ENCODE measurements at regions not wholly inside any gene's neighbourhood (a gene's known extent, or its start where the extent isn't known, plus 50 kb on each side); places are given as distances from the start of the nearest gene placed in this dataset.

- TF ChIP-seq BACH1 (IDR thresholded peaks at IDR 0.05; ENCODE audit: borderline replicate concordance) (no peak), CEBPZ (IDR thresholded peaks at IDR 0.05; ENCODE audit: low read depth, low read length) (no peak), NRF1 (conservative IDR thresholded peaks at IDR 0.05; ENCODE audit: low read depth, low read length) (no peak), POU2F2 (IDR thresholded peaks at IDR 0.05; ENCODE audit: borderline replicate concordance, low read depth, low read length) (no peak), FOXM1 (IDR thresholded peaks at IDR 0.05; ENCODE audit: low read depth, low read length) (no peak), STAT3 (IDR thresholded peaks at IDR 0.05; ENCODE audit: low read depth, low read length) (no peak), IKZF1 (conservative IDR thresholded peaks at IDR 0.05) (no peak), PBX3 (IDR thresholded peaks at IDR 0.05; ENCODE audit: insufficient replicate concordance, low read depth, low read length) (no peak)
Measured at GRCh38 chr7:79951415-79951814, 183.2 kb upstream of the GNAI1 start (continued).

GRCh38 chr7:79949778-79950177 is 184.9 kb upstream of the GNAI1 start:
- H2AFZ ChIP-seq (ENCODE audit: control insufficient read depth, low read depth, low read length) = no peak overlapping the region
- FAIRE-seq (no peak), DNase-seq (ENCODE audit: low read depth, low spot score) (no peak), ATAC-seq (no peak)
- ChIA-PET RAD21 (ENCODE audit: unreplicated experiment) (interaction anchor here (0.6 kb wide), 1 partner anchor 101 kb away, joined by 3 read pairs; no protein-coding TSS in a partner anchor), POLR2A (no interaction called here), CTCF (no interaction called here), SMC1A (ENCODE audit: uncharacterized antibody, unreplicated experiment) (no interaction called here)
- H3K4me3 ChIP-seq = no peak overlapping the region
- intact Hi-C loops (cut with micrococcal nuclease; ENCODE audit: unreplicated experiment) (no loop called here), in situ Hi-C loops (cut with MboI) (no loop called here)
- no peaks in the 10 kb centered on the region for H3K4me1 ChIP-seq (ENCODE audit: control insufficient read depth, insufficient read depth, low read length)
- H3K27me3 ChIP-seq (replicated peaks in 1 of 2; ENCODE audit: control insufficient read depth in 2 of 2, insufficient read depth in 2 of 2, low read length in 1 of 2) = no peaks in the 10 kb centered on the region
- no peak overlapping the region for H3K9ac ChIP-seq (ENCODE audit: control insufficient read depth, insufficient read depth, low read length)
- WGBS (ENCODE audit: insufficient coverage, insufficient replicate concordance, low lambda C conversion rate, missing lambda C conversion rate) = 27% methylated on average over 3 of the region's 3 CpGs
- no peaks in the 10 kb centered on the region for H3K36me3 ChIP-seq (ENCODE audit: control insufficient read depth in 2 of 2, insufficient read depth in 2 of 2, low read length in 1 of 2)
- TF ChIP-seq EZH2 (IDR thresholded peaks at IDR 0.05; ENCODE audit: borderline replicate concordance, control insufficient read depth, low read depth, low read length) (no peak), ZBTB33 (IDR thresholded peaks at IDR 0.05) (no peak), E2F4 (IDR thresholded peaks at IDR 0.05; ENCODE audit: low read depth, low read length) (no peak), BHLHE40 (IDR thresholded peaks at IDR 0.05; ENCODE audit: borderline replicate concordance in 1 of 2, low read depth in 2 of 2, low read length in 1 of 2) (no peak), ZNF622 (IDR thresholded peaks at IDR 0.05) (no peak), KLF5 (IDR thresholded peaks at IDR 0.05; ENCODE audit: partially characterized antibody) (no peak), ZBED1 (IDR thresholded peaks at IDR 0.05; ENCODE audit: borderline replicate concordance) (no peak), YY1 (IDR thresholded peaks at IDR 0.05; ENCODE audit: low read depth, low read length) (no peak), SREBF1 (IDR thresholded peaks at IDR 0.05; ENCODE audit: low read length) (no peak), STAT3 (IDR thresholded peaks at IDR 0.05; ENCODE audit: low read depth, low read length) (no peak), ZSCAN29 (IDR thresholded peaks at IDR 0.05) (no peak)
- H3K4me2 ChIP-seq (ENCODE audit: control insufficient read depth, insufficient read depth) = no peak overlapping the region
- no peak overlapping the region for H3K27ac ChIP-seq (ENCODE audit: control insufficient read depth, insufficient read depth)
- no peaks in the 10 kb centered on the region for H3K79me2 ChIP-seq (ENCODE audit: control insufficient read depth, insufficient read depth, low read length)
- BruUV-seq (replicated peaks) = no TSS peak
- H3K9me3 ChIP-seq (replicated peaks; ENCODE audit: control insufficient read depth, insufficient read depth, low read length) = no peaks in the 10 kb centered on the region
- H4K20me1 ChIP-seq (ENCODE audit: control insufficient read depth, insufficient read depth) = no peaks in the 10 kb centered on the region
